RWPE2 (cell line): ENCODE measurements at regions not wholly inside any gene's neighbourhood (a gene's known extent, or its start where the extent isn't known, plus 50 kb on each side); places are given as distances from the start of the nearest gene placed in this dataset.

Source experiments
- ATAC-seq: fragments of 200-7000 bp; cut with Tn5 transposase; 3 replicates; pipeline ENCODE4 v1.9.1; 2021; ENCODE audit warnings: low read depth
- DNase-seq: peaks from one replicate; pipeline ENCODE4 v3.0.0-alpha.2; 2020; ENCODE audit warnings: low spot score
- H3K27ac ChIP-seq: fragments of 450-650 bp; 2 replicates; pipeline ENCODE4 v1.5.1; 2017; ENCODE audit warnings: mild to moderate bottlenecking; ENCODE audit not compliant: poor library complexity, severe bottlenecking
- H3K27me3 ChIP-seq: fragments of 250-450 bp; sonication (Bioruptor Pico); 2 replicates; pipeline ENCODE4 v1.5.1; 2021; ENCODE audit warnings: mild to moderate bottlenecking, moderate library complexity; ENCODE audit not compliant: insufficient read depth, poor library complexity, severe bottlenecking
- H3K36me3 ChIP-seq: fragments of 250-450 bp; sonication (Bioruptor Pico); 2 replicates; pipeline ENCODE4 v1.5.1; 2020; ENCODE audit warnings: low read depth, mild to moderate bottlenecking, moderate library complexity
- H3K4me1 ChIP-seq: fragments of 250-450 bp; sonication (Bioruptor Pico); 2 replicates; pipeline ENCODE4 v1.5.1; 2021; ENCODE audit warnings: mild to moderate bottlenecking, moderate library complexity; ENCODE audit not compliant: insufficient read depth, poor library complexity, severe bottlenecking
- H3K4me3 ChIP-seq: fragments of 250-450 bp; sonication (Bioruptor Pico); 2 replicates; pipeline ENCODE4 v1.5.1; 2021; ENCODE audit warnings: mild to moderate bottlenecking, moderate library complexity; ENCODE audit not compliant: severe bottlenecking
- H3K9me3 ChIP-seq: fragments of 250-450 bp; sonication (Bioruptor Pico); 2 replicates; pipeline ENCODE4 v1.5.1; 2021; ENCODE audit warnings: mild to moderate bottlenecking, moderate library complexity; ENCODE audit not compliant: severe bottlenecking
- TF ChIP-seq, protein P1 (sequence below): fragments of 450-650 bp; IDR thresholded peaks from one replicate; pipeline ENCODE4 v1.5.1; 2017; ENCODE audit warnings: mild to moderate bottlenecking, moderate library complexity; ENCODE audit not compliant: poor library complexity, severe bottlenecking

DNA sequence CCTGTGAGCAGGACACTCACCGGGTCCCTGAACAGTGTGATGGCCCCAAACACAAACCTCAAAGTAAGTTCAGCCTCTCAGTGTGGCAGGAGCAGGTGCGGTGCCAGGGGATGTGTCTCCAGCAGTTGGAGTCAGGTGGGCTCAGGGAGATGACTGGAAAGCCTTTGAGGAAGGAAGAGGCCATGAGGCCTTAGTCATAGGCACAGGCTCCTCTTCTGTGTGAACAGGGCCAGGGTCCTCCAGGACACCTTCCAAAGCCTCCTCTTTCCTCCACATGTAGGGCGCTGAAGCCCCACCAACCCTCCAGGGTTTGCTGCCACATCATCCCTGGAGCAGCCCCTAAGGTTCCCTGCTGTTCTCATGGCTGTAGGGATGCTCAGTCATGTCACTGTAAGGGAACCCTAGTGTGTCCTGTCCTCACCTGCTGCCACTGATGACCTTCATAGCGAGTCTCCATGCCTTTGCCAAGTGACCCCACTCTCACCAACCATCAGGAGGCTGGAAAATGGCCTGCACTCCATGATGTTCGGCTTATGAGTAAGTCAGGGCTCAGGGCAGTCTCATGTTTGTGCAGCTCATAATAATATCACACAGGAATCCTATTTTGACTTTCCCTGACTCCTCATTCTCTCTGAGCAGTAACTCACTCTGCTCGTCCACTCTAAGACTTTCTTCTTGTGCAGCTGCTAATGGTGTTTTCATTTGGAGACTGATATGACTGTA lies 1152.9 kb downstream of the RPIA start:
- no peaks in the 10 kb centered on the region for H3K4me1 ChIP-seq
- peaks cover 13% of the 10 kb centered on the region for H3K27me3 ChIP-seq
- peak; percentile 35 for DNase-seq
- H3K9me3 ChIP-seq: peaks cover 3% of the 10 kb centered on the region
- no peak overlapping the region for H3K27ac ChIP-seq
- ATAC-seq: no peak
- H3K4me3 ChIP-seq: no peak overlapping the region
- H3K36me3 ChIP-seq: no peaks in the 10 kb centered on the region
- TF ChIP-seq, protein P1, sequence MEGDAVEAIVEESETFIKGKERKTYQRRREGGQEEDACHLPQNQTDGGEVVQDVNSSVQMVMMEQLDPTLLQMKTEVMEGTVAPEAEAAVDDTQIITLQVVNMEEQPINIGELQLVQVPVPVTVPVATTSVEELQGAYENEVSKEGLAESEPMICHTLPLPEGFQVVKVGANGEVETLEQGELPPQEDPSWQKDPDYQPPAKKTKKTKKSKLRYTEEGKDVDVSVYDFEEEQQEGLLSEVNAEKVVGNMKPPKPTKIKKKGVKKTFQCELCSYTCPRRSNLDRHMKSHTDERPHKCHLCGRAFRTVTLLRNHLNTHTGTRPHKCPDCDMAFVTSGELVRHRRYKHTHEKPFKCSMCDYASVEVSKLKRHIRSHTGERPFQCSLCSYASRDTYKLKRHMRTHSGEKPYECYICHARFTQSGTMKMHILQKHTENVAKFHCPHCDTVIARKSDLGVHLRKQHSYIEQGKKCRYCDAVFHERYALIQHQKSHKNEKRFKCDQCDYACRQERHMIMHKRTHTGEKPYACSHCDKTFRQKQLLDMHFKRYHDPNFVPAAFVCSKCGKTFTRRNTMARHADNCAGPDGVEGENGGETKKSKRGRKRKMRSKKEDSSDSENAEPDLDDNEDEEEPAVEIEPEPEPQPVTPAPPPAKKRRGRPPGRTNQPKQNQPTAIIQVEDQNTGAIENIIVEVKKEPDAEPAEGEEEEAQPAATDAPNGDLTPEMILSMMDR: no peak

DNA sequence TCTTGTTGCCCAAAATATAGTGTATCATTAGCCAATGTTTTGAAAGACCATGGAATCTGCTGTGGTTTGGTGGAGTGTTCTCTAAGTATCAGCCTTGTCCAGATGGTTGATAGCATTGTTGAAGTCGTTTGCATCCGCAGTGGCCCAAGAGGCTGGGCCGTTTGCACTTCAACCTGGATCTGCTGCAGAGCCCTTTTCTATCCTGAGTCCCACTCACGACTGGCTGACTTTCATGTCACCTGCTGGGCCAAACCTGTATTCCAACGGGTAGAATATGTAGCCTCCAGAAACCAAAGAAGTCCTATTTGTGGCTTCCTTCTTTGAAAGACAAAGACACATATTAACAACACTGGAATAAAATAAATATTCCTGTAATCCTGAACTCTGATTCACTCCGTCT lies 1154.1 kb downstream of the RPIA start:
- DNase-seq (no peak), ATAC-seq (no peak)
- H3K9me3 ChIP-seq: peaks cover 3% of the 10 kb centered on the region
- no peaks in the 10 kb centered on the region for H3K36me3 ChIP-seq
- TF ChIP-seq, protein P1: no peak
- H3K4me3 ChIP-seq: no peak overlapping the region
- no peaks in the 10 kb centered on the region for H3K4me1 ChIP-seq
- H3K27me3 ChIP-seq: peaks cover 13% of the 10 kb centered on the region
- no peak overlapping the region for H3K27ac ChIP-seq

DNA sequence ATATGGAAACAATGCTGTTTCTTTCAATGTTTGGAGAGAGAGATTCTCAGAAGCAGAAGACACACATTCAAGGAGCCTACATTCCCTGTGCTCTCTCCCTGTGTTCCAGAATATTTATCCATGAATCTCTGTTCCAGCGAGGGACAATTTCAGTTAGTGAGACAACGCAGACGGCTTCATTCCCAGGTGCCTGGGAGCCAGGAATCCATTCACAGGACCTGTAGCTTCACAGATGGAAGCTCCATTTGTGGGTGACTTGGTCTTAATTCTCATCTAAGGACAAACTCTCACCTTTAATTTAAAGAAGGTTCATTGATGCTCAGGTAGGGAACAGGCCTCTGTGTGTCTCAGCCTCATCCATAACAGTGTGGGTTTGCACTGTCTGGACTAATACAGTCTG lies 1156.6 kb downstream of the RPIA start:
- H3K9me3 ChIP-seq: peaks cover 3% of the 10 kb centered on the region
- ATAC-seq: no peak

DNA sequence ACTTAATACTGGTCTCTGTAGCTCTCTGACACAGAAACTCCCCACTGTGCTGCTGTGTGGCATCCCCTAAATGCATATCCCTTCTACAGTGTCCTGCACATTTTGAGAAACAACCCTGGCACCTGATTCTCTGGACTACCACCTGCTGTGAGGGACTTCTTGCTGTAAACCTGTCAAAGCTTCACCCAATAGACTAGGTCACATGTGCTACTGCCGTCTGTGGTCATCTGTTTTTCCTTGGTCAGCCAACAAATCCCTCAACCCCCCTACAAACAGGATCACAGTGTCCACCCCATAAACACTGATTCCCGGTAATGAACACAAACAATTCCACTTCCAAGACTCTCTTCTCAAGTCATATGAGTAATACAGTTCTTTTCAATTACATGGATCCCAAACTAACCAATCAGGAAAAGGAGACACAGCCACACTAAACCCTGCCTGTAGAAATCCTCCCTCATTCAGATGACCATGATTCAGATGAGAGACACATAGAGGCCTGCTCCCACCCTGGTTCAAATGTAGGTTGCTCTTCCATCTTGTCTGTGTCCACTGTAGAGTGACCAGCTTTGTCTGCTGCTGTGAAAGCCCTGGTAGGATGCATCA lies 1157.4 kb downstream of the RPIA start:
- peaks cover 23% of the 10 kb centered on the region for H3K27me3 ChIP-seq
- ATAC-seq (no peak; the same call in 2 of the 3 replicates), DNase-seq (no peak)
- TF ChIP-seq, protein P1: no peak
- H3K36me3 ChIP-seq: no peaks in the 10 kb centered on the region
- no peak overlapping the region for H3K4me3 ChIP-seq
- peaks cover 3% of the 10 kb centered on the region for H3K9me3 ChIP-seq
- H3K27ac ChIP-seq: no peak overlapping the region
- no peaks in the 10 kb centered on the region for H3K4me1 ChIP-seq

More for the DNA sequence above, 1156.6 kb downstream of the RPIA start:
- Histone ChIP-seq H3K27ac (no peak overlapping the region), H3K27me3 (peaks cover 23% of the 10 kb centered on the region), H3K4me3 (no peak overlapping the region), H3K36me3 (no peaks in the 10 kb centered on the region), H3K4me1 (no peaks in the 10 kb centered on the region)
- no peak for DNase-seq
- TF ChIP-seq, protein P1: no peak

DNA sequence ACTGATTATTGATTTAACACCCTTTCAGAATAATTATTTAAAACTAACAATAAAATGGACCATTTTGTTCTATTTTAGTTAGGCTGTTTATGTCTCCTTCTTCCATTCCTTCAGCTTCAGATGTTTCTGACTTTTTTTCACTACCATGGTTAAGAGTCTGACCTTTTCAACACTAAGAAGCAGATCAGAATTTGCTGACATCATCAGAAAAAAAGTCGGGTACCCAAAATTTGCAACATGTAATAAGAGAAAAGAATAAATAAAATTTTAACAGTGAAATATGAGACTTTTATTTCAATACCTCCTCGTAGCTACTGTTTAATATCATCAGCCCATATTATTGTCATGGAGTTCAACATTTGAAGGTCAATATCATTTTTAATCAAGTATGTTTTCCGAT lies 1158.3 kb downstream of the RPIA start:
- H3K4me3 ChIP-seq: no peak overlapping the region
- TF ChIP-seq, protein P1: no peak
- ATAC-seq: no peak

More for the DNA sequence above, 1158.3 kb downstream of the RPIA start:
- H3K9me3 ChIP-seq: peaks cover 3% of the 10 kb centered on the region
- H3K27ac ChIP-seq: no peak overlapping the region
- DNase-seq: no peak
- H3K27me3 ChIP-seq: peaks cover 23% of the 10 kb centered on the region
- H3K4me1 ChIP-seq: no peaks in the 10 kb centered on the region
- H3K36me3 ChIP-seq: no peaks in the 10 kb centered on the region
